Activated naive CD8-positive, alpha-beta T cell (primary cell): ENCODE measurements at regions not wholly inside any gene's neighbourhood (a gene's known extent, or its start where the extent isn't known, plus 50 kb on each side); places are given as distances from the start of the nearest gene placed in this dataset.

ENCODE experiments used
- H3K27ac Mint-ChIP-seq: one replicate; pipeline ENCODE4 v1.8.0; 2021; ENCODE audit warnings: mixed read lengths
- H3K27me3 Mint-ChIP-seq: one replicate; pipeline ENCODE4 v1.8.0; 2021; ENCODE audit warnings: mixed read lengths
- H3K36me3 Mint-ChIP-seq: one replicate; pipeline ENCODE4 v1.8.0; 2021; ENCODE audit warnings: mixed read lengths
- H3K4me1 Mint-ChIP-seq: one replicate; pipeline ENCODE4 v1.8.0; 2021; ENCODE audit warnings: low read depth, mixed read lengths
- H3K4me3 Mint-ChIP-seq: one replicate; pipeline ENCODE4 v1.8.0; 2021; ENCODE audit warnings: mild to moderate bottlenecking, mixed read lengths
- H3K9me3 Mint-ChIP-seq: one replicate; pipeline ENCODE4 v1.8.0; 2021; ENCODE audit warnings: low read depth, mixed read lengths

GRCh38 chr3:153319705-153320554, 157.9 kb downstream of the RAP2B start:
- Mint-ChIP-seq H3K27me3 (peaks cover 2% of the 10 kb centered on the region), H3K27ac (no peak overlapping the region), H3K4me1 (peaks cover 5% of the 10 kb centered on the region), H3K36me3 (peaks cover 3% of the 10 kb centered on the region), H3K4me3 (no peak overlapping the region), H3K9me3 (peaks cover 1% of the 10 kb centered on the region)

GRCh38 chr3:153320585-153321128, 158.6 kb downstream of the RAP2B start:
- no peaks in the 10 kb centered on the region for H3K9me3 Mint-ChIP-seq
- peaks cover 2% of the 10 kb centered on the region for H3K27me3 Mint-ChIP-seq
- H3K36me3 Mint-ChIP-seq = peaks cover 2% of the 10 kb centered on the region
- no peak overlapping the region for H3K4me3 Mint-ChIP-seq
- H3K4me1 Mint-ChIP-seq = peaks cover 5% of the 10 kb centered on the region
- H3K27ac Mint-ChIP-seq = no peak overlapping the region

DNA sequence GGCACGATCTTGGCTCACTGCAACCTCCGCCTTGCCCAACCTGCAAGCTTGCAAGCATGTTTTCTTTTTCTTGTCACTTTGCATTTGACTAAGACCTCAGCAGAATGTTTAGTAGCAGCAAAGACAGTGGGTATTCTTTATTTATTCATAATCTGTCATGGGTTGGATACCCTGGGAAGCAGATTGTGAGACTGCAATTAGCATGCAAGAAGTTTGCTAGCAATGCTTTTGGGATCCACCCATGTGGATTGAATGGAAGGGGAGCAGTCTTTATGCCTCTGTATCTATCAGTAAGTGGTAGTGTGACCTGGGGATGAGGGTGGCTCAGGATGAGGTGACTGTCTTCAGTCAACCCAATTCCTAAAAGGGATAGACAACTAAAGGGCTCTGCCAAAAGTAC, 166.7 kb downstream of the RAP2B start:
- H3K4me1 Mint-ChIP-seq = peaks cover 8% of the 10 kb centered on the region
- no peak overlapping the region for H3K27ac Mint-ChIP-seq
- peaks cover 5% of the 10 kb centered on the region for H3K36me3 Mint-ChIP-seq
- H3K27me3 Mint-ChIP-seq = no peaks in the 10 kb centered on the region
- no peak overlapping the region for H3K4me3 Mint-ChIP-seq
- H3K9me3 Mint-ChIP-seq = no peaks in the 10 kb centered on the region

- H3K4me1 Mint-ChIP-seq = peaks cover 8% of the 10 kb centered on the region
- H3K4me3 Mint-ChIP-seq = no peak overlapping the region
- no peaks in the 10 kb centered on the region for H3K27me3 Mint-ChIP-seq
- H3K9me3 Mint-ChIP-seq = no peaks in the 10 kb centered on the region
- H3K27ac Mint-ChIP-seq = no peak overlapping the region
- peaks cover 5% of the 10 kb centered on the region for H3K36me3 Mint-ChIP-seq
Observed at GRCh38 chr3:153330901-153331300, 168.9 kb downstream of the RAP2B start.

DNA sequence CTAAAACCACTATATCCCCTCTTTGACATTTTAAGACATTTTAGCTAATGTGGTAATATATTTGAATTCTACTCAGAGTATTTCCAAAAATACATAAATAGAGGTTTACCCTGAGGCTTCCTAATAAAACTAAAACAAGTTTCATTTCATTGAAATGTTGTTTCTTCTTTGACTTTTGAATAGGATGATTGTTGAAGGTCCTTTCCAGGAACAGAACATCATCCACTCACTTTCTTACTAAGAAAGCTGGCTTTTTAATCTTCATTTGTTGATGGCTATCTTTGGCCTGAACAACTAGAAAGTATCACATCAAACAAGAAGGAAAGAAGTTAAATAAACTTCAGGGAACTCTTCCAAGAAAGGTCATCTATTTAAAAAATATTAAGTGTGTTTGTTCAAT, 169.7 kb downstream of the RAP2B start:
- H3K4me1 Mint-ChIP-seq = peaks cover 8% of the 10 kb centered on the region
- no peak overlapping the region for H3K4me3 Mint-ChIP-seq
- peaks cover 3% of the 10 kb centered on the region for H3K36me3 Mint-ChIP-seq
- no peaks in the 10 kb centered on the region for H3K9me3 Mint-ChIP-seq
- no peak overlapping the region for H3K27ac Mint-ChIP-seq
- H3K27me3 Mint-ChIP-seq = no peaks in the 10 kb centered on the region

DNA sequence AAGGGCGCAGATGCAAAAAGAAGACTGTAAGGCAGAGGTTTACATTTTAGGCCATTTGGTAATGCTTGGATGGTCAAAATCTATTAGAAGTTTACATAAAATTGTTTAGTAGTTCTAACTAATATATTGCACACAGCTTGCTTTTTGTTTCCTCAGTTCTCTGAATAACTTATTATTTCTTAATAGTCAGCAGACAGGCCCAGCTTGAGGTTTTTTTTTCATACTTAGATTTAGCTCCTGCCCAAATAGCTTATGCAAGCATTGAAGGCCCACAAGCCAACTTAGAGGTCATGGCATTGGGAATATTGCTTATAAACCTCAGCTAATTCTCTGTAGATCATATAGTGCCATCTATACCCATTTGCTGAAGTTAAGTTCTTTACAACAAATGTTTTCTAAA, 172.5 kb downstream of the RAP2B start:
- no peaks in the 10 kb centered on the region for H3K27me3 Mint-ChIP-seq
- peaks cover 7% of the 10 kb centered on the region for H3K36me3 Mint-ChIP-seq
- no peak overlapping the region for H3K4me3 Mint-ChIP-seq
- no peak overlapping the region for H3K27ac Mint-ChIP-seq
- no peaks in the 10 kb centered on the region for H3K9me3 Mint-ChIP-seq
- peaks cover 8% of the 10 kb centered on the region for H3K4me1 Mint-ChIP-seq

GRCh38 chr3:153337369-153337768, 175.3 kb downstream of the RAP2B start:
- Mint-ChIP-seq H3K4me1 (peaks cover 8% of the 10 kb centered on the region), H3K36me3 (peaks cover 9% of the 10 kb centered on the region), H3K27ac (no peak overlapping the region), H3K4me3 (no peak overlapping the region), H3K27me3 (no peaks in the 10 kb centered on the region), H3K9me3 (peaks cover 9% of the 10 kb centered on the region)

DNA sequence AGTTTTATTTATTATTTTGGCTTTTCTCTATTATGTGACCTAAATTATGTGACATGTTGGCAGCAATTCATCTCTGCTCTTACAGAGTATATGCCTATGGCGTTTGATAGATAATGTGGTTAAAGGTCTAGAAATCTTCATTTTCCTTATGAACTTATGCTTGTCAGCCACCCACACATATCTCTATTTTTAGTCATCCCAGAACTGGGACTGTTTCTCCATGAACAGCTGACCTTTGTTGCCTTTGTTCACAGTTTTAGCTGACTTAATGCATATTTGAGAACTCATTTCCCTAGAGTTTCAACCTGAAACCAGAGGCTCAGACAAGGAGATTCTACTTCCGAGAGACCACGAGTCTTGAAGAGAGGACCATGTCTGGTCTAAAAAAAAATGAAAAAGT, 176.5 kb downstream of the RAP2B start:
- H3K27ac Mint-ChIP-seq = no peak overlapping the region
- H3K9me3 Mint-ChIP-seq = peaks cover 9% of the 10 kb centered on the region
- peaks cover 9% of the 10 kb centered on the region for H3K36me3 Mint-ChIP-seq
- H3K27me3 Mint-ChIP-seq = no peaks in the 10 kb centered on the region
- no peaks in the 10 kb centered on the region for H3K4me1 Mint-ChIP-seq
- H3K4me3 Mint-ChIP-seq = no peak overlapping the region

- Mint-ChIP-seq H3K27me3 (no peaks in the 10 kb centered on the region), H3K9me3 (peaks cover 9% of the 10 kb centered on the region), H3K27ac (no peak overlapping the region), H3K4me1 (no peaks in the 10 kb centered on the region), H3K4me3 (no peak overlapping the region), H3K36me3 (peaks cover 9% of the 10 kb centered on the region)
Observed at GRCh38 chr3:153339065-153339464, 177.0 kb downstream of the RAP2B start.

GRCh38 chr3:153343988-153344782, 182.2 kb downstream of the RAP2B start:
- H3K9me3 Mint-ChIP-seq = peaks cover 9% of the 10 kb centered on the region
- H3K4me3 Mint-ChIP-seq = no peak overlapping the region
- no peaks in the 10 kb centered on the region for H3K4me1 Mint-ChIP-seq
- H3K27me3 Mint-ChIP-seq = no peaks in the 10 kb centered on the region
- H3K36me3 Mint-ChIP-seq = peaks cover 5% of the 10 kb centered on the region
- H3K27ac Mint-ChIP-seq = no peak overlapping the region

DNA sequence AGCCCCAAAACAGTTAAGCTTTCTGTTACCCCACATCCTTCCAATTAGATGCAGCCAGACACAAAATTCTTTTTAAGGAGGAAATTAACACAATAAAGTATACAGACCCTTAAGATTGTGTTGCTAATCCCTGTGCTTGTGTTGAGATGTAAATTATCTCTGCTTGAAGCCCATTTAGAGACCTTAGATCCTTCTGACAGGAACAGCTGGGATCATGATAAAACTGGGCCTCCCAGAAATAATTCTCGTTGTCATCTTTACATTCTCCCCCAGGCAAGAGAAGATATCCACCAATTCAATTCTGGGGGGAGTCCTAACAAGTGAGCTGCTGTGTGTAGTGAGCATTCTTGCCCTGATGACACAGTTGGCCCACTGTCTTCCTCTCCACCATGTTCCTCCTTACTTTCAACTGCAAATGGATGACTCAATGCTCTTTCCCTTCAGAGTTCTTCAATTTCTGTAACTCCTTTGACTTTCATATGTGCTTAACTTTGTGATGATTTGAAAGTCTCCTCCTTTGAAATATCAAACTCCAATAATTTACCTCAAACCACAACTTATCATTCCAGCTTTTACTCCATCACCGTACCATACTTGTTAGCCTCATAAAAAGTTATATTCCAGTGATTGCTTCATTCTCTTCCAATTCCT, 186.6 kb downstream of the RAP2B start:
- peaks cover 2% of the 10 kb centered on the region for H3K4me1 Mint-ChIP-seq
- peaks cover 8% of the 10 kb centered on the region for H3K36me3 Mint-ChIP-seq
- no peak overlapping the region for H3K4me3 Mint-ChIP-seq

DNA sequence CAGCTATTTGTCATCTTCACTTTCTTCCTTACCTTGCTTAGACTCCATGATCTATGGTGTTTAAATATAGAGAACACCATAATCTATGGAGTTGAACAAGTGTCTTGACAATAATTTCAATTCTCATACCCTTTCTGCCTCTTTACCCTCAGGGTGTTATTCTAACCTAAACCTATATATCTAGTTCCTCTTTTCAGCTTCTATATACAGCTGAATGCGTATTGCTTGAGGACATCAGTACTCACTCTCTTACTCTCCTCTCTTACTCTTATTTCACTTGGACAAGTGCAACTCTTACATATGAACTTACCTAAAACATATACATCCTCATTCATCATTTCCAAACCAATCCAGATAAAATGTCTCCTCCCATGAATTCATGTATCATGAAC, 187.1 kb downstream of the RAP2B start:
- peaks cover 8% of the 10 kb centered on the region for H3K36me3 Mint-ChIP-seq
- H3K9me3 Mint-ChIP-seq = no peaks in the 10 kb centered on the region
- no peak overlapping the region for H3K27ac Mint-ChIP-seq
- no peak overlapping the region for H3K4me3 Mint-ChIP-seq
- no peaks in the 10 kb centered on the region for H3K27me3 Mint-ChIP-seq
- peaks cover 2% of the 10 kb centered on the region for H3K4me1 Mint-ChIP-seq

More for the DNA sequence above, 186.6 kb downstream of the RAP2B start:
- H3K27ac Mint-ChIP-seq = no peak overlapping the region
- H3K27me3 Mint-ChIP-seq = no peaks in the 10 kb centered on the region
- H3K9me3 Mint-ChIP-seq = no peaks in the 10 kb centered on the region

DNA sequence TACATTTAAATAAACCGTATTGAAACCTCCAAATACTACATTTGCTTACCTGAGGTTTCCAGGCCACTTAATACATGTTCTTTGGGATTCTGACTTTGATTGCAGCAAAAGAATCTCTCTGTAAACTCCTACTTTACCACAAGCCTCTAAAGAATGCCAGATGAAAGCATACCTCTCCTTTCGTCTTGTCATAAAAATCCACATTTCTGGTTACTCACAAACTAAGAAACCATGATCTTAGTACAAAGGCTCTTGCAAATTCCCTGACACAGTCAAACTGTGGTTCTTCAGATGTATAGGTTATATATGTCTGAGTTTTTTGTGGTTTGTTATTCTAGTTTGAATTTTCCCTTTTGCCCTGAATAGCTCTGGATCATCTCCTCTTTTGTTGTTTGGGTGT, 188.4 kb downstream of the RAP2B start:
- H3K4me1 Mint-ChIP-seq = peaks cover 2% of the 10 kb centered on the region
- H3K27ac Mint-ChIP-seq = no peak overlapping the region
- H3K9me3 Mint-ChIP-seq = no peaks in the 10 kb centered on the region
- H3K4me3 Mint-ChIP-seq = no peak overlapping the region
- peaks cover 8% of the 10 kb centered on the region for H3K36me3 Mint-ChIP-seq
- no peaks in the 10 kb centered on the region for H3K27me3 Mint-ChIP-seq

DNA sequence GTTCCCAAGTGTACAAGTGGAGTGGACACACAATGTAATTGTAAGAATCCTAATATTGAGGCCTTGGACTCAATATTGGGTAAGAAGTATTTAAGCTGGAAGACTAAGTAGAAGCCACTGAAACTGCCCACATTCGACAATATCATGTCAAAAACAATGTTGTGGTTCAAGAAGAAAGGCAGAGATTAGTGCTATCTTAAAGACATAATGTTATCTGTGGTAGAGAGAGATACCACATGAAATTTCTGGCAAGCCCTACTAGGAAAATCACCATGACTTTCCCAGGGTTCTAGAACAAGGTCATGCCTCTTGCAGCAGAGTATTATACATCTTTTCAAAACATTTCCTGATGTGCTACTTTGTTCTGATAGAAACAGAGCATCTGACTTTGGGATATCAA, 192.6 kb downstream of the RAP2B start:
- Mint-ChIP-seq H3K36me3 (peaks cover 8% of the 10 kb centered on the region), H3K9me3 (no peaks in the 10 kb centered on the region), H3K27ac (no peak overlapping the region), H3K4me3 (no peak overlapping the region), H3K27me3 (no peaks in the 10 kb centered on the region), H3K4me1 (peaks cover 2% of the 10 kb centered on the region)

DNA sequence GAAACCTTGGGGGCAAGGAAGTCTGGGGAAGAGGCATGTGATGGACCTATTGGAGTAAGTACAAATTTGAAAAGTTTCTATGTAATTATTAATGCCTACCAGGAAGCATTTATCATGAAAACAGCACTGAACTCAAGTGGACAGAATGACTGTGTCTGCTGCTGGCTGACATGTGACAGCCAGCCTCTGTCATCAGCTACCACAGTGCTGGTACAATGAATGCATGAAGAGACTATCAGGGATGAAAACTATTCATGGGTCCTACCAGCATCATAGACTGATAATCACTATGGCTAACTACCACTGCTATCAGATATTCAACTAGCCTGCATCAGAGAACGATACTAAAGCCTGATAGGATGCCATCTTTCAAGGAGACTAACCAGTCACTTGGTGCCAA, 193.5 kb downstream of the RAP2B start:
- Mint-ChIP-seq H3K4me3 (no peak overlapping the region), H3K36me3 (peaks cover 8% of the 10 kb centered on the region), H3K27me3 (no peaks in the 10 kb centered on the region)

More for the DNA sequence above, 193.5 kb downstream of the RAP2B start:
- Mint-ChIP-seq H3K27ac (no peak overlapping the region), H3K9me3 (no peaks in the 10 kb centered on the region), H3K4me1 (peaks cover under 1% of the 10 kb centered on the region)
